Ureter (tissue), 1 donor: ENCODE measurements at regions not wholly inside any gene's neighbourhood (a gene's known extent, or its start where the extent isn't known, plus 50 kb on each side); places are given as distances from the start of the nearest gene placed in this dataset.
A peak's percentile ranks its signal among the peaks of the same experiment; 100 is the strongest.
"Not testable (repeated sequence)": the region's sequence is repeated elsewhere in the genome, so short reads cannot be mapped to it uniquely, and the experiment has no call there.

Experiments used
- DNase-seq: peaks from one replicate; pipeline ENCODE4 v3.0.0-alpha.2; 2020; ENCODE audit warnings: low spot score
- donor health status: DM: yes; HTN: yes; CAD: no.

GRCh38 chr13:44887515-44887914, 101.8 kb downstream of the NUFIP1 start:
- DNase-seq: no peak

GRCh38 chr13:44884076-44884729, 105.1 kb downstream of the NUFIP1 start:
- DNase-seq: no peak

GRCh38 chr13:44879452-44880058, 109.7 kb downstream of the NUFIP1 start:
- DNase-seq: no peak

- no peak for DNase-seq
These were observed 112.4 kb downstream of the NUFIP1 start for GRCh38 chr13:44876782-44877324.

- DNase-seq: no peak
These were observed 114.2 kb downstream of the NUFIP1 start for GRCh38 chr13:44874886-44875630.

- no peak for DNase-seq
These were observed 115.1 kb downstream of the NUFIP1 start for GRCh38 chr13:44874176-44874575.

GRCh38 chr13:44873461-44873860, 115.8 kb downstream of the NUFIP1 start:
- no peak for DNase-seq

GRCh38 chr13:44872751-44873150, 116.5 kb downstream of the NUFIP1 start:
- DNase-seq: no peak

- DNase-seq: no peak
These were observed 118.8 kb downstream of the NUFIP1 start for GRCh38 chr13:44870456-44870929.

GRCh38 chr13:44869167-44869566, 120.1 kb downstream of the NUFIP1 start:
- DNase-seq: no peak

GRCh38 chr13:44868397-44868796, 120.9 kb downstream of the NUFIP1 start:
- no peak for DNase-seq

- no peak for DNase-seq
These were observed 121.4 kb downstream of the NUFIP1 start for GRCh38 chr13:44867825-44868224.

GRCh38 chr13:44866411-44866911, 122.8 kb downstream of the NUFIP1 start:
- no peak for DNase-seq

GRCh38 chr13:44865722-44866410, 123.4 kb downstream of the NUFIP1 start:
- no peak for DNase-seq

- DNase-seq: not testable (repeated sequence)
These were observed 125.6 kb downstream of the NUFIP1 start for GRCh38 chr13:44863641-44864040.

- no peak for DNase-seq
These were observed 128.8 kb downstream of the NUFIP1 start for GRCh38 chr13:44860454-44860853.

- DNase-seq: no peak
These were observed 131.5 kb downstream of the NUFIP1 start for GRCh38 chr13:44857736-44858135.

GRCh38 chr13:44857061-44857460, 132.2 kb downstream of the NUFIP1 start:
- DNase-seq: no peak

- DNase-seq: no peak
These were observed 133.4 kb downstream of the NUFIP1 start for GRCh38 chr13:44855860-44856259.

GRCh38 chr13:44854313-44855060, 134.8 kb downstream of the NUFIP1 start:
- peak; percentile 57 for DNase-seq

- DNase-seq: peak; percentile 71
These were observed 135.6 kb downstream of the NUFIP1 start for GRCh38 chr13:44853641-44854040.
